GM18519 (cell line): ENCODE measurements at regions not wholly inside any gene's neighbourhood (a gene's known extent, or its start where the extent isn't known, plus 50 kb on each side); places are given as distances from the start of the nearest gene placed in this dataset.

Experiments
- ATAC-seq: cut with Tn5 transposase; IDR thresholded peaks from one replicate; pipeline ENCODE4 v1.9.1; 2021; ENCODE audit warnings: mild to moderate bottlenecking, moderate library complexity; ENCODE audit not compliant: unreplicated experiment, low FRiP score

DNA sequence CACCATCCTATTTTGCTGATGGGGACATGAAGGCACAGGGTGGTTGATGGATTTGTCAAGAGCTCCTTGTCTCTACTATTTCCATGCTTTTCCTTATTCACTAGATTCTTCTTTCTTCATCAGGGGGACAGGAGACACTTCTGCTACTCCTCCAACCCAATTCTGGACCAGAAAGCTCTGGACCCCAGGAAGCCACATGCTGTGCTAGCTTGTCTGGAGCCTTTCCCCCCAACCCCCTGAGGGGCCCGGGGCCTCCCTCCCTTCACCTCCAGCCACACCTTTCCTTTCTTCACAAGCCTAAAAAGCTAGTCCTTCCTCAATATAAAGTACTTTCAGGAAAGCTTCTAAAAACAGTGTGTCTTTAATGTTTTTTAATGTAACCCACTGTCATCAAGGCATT, 75.1 kb upstream of the CAPRIN2 start:
- ATAC-seq, result no peak

DNA sequence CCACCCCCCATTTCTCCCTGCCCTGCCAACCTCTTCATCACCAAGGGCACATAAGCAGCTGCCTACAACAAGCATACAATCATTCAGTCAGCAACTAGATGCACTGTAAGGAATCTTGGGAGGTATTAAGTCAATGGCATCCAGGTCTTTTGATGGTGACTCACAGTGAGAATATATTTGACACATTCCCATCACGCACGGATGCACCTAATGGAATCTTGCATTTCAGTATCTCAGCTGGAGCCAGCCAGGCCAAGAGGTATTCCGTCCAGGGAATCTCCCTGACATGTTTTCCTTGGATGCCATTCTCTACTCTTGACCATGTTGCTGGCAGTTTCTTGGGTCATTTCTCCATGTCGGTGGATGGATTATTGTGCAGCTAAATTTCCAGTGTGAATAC, 73.9 kb upstream of the CAPRIN2 start:
- ATAC-seq, result no peak

DNA sequence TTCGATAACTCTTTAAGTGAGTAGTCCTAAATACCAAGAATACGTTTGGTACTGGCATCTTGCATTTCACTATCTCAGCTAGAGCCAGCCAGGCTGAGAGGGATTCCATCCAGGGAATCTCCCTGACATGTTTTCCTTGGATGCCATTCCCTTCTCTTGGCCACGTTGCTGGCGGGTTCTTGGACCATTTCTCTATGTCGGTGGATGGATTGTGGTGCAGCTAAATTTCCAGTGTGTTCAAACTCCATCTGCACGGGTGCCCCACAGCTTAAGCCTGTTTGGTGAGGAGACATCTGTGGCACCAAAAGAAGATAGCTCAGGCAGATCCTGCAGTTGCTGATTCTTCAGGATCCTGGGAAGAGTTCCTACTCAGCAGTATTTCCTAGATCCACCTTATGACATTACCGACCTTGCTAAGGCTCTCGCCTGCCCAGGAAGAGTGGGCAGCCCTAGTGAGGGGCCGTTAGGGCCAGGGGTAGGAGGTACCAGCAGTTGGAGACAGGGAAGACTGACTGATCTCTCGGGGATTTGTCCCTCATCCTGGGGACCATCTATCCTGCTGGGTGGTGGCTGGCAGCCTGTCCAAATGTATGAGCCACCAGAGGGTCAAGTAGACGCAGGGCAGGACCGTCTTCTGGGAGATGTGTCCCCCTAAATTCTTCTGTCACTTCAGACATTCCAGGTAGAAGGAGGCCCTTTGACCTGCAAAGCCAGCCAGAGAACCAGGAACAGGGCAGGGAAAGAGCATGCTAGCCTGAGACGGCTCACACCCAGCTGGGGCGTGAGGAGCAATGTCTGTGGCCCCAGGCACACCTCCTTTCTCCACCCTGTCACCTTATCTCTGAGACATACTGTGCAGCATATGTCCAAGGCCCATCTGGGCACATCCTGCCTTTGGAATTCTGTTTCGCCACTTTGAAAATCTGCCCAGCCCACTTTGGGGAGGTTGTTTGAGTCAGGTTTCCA, 72.6 kb upstream of the CAPRIN2 start:
- no peak for ATAC-seq

GRCh38 chr12:30826276-30826675, 71.5 kb upstream of the CAPRIN2 start:
- ATAC-seq, result no peak

- ATAC-seq, result no peak
Observed at GRCh38 chr12:30825341-30825740, 70.6 kb upstream of the CAPRIN2 start.

- ATAC-seq, result no peak
Observed at GRCh38 chr12:30824311-30824710, 69.6 kb upstream of the CAPRIN2 start.

DNA sequence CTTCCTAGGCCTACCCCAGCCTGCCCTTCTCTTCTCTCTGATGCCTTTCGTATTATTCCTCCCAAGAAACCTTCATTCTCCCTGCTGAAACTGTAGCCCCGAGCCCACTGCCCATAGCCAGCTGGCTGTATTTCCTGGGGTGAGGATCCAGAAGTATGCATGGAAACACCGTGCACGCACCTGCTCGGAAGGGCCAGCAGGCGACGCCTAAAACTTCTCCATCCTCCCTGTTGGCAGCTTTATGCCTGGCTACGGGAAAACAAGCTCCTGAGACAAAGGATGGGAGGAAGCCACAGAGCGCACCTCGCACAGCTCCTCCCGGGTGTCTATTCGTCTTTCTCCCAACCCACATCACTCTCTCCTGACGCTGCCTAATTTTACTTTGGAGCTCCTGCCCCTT, 69.0 kb upstream of the CAPRIN2 start:
- no peak for ATAC-seq

- ATAC-seq, result no peak
Observed at GRCh38 chr12:30823156-30823699, 68.5 kb upstream of the CAPRIN2 start.

DNA sequence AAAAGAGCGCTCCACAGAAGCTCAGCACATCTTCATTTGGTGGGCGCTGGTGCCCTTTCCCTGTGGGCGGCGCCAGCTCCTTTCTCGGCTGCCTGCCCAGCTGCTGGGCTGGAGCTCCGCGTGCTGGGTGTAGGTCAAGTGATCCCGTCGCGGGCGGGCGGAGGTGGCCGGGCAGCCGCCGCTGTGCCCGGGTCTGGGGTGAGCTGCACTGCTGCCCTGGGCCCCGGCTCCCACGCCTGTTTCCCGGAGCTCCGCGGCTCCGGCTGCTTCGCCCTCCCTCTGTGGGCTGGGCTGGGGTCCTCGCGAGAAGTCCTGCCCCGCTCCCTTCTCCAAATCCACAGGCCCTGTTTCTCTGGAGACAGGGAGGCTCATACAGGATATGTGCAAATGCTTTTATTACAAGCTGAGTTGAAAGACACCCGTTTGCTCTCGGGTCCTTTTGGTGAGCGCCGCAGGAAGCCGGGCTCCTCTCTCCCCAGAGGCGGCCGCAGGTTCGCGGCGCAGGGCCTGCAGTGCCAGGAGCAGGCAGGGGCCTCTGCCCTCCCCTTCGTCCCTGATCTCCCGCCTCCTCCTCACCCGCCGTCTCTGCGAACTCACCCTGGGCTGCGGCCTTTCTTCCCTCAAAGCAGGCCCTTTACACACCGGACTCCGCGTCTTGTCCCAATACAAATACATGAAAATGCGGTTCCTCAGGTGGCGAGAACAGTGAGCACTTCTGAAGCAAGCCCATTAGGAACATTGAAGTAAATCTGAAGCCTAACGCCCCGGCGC, 67.8 kb upstream of the CAPRIN2 start:
- no peak for ATAC-seq

GRCh38 chr12:30820406-30820946, 65.7 kb upstream of the CAPRIN2 start:
- no peak for ATAC-seq

- no peak for ATAC-seq
Observed at GRCh38 chr12:30818562-30818961, 63.8 kb upstream of the CAPRIN2 start.

DNA sequence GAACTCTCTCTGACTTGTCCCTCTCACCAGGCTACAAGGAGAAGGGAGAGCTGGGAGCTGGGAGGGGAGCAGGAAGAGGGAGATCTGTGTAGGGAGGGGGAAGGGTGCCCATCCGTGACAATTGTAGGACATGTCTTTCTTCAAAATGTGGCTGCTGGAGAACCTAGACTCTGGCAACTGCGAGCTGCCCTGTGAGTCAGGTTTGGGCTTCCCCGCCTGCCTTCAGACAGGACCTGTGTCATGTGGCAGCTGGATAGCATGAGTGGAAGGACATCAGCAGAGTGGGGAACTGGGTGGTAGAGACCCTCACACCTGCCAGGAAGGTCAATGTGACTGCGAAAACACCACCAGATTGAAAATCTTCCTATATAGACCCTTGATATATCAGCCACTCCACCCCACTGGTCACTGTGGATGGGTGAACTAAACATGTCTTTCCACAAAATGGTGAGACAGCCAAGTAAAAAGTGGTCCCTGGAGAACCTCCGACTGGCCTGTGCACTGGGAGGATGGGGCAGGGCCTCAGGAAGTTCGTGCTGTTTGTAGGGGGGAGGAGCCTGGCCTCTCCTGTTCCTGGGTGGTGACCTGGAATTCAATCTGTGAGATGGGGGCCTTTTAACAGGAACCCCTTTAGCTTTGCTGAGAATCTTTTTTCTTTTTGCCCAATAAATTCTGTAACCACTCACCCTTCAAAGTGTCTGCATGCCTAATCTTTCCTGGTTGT, 62.2 kb upstream of the CAPRIN2 start:
- ATAC-seq, result no peak

- no peak for ATAC-seq
Observed at GRCh38 chr12:30814295-30814655, 59.5 kb upstream of the CAPRIN2 start.

DNA sequence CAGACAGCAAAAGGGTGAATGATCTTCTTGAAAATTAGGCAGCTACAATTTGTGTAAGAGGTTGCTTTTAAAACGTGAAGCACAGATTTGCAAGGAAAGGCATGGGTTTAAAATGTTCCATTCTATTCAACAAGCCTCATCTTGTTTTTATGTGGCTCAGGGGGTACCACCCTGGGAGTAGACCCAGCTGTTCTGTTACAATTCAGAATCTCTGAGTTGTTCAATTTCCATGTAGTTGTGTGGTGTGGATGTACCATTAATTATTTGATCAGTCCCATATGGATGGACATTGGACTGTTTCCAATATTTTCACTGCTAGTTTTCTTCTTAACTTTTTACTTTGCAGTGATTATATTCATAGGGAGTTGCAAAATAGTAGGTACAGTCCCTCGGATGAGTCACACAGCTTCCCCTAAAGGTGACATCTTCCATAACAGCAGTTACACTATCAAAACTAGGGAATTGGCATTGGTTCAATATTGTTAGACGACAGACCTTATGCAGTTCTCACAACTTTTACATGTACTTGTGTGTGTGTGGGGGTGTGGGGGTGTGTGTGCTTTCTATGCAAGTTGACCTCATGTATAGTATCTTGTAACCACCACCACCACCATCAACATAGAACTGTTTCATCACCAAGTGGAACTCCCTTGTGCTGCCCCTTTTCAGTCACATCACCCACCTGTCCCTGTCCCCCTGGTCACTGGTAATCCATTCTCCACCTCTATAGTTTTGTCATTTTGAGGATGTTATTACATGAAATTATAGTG, 59.0 kb upstream of the CAPRIN2 start:
- no peak for ATAC-seq

GRCh38 chr12:30811966-30812365, 57.2 kb upstream of the CAPRIN2 start:
- no peak for ATAC-seq

DNA sequence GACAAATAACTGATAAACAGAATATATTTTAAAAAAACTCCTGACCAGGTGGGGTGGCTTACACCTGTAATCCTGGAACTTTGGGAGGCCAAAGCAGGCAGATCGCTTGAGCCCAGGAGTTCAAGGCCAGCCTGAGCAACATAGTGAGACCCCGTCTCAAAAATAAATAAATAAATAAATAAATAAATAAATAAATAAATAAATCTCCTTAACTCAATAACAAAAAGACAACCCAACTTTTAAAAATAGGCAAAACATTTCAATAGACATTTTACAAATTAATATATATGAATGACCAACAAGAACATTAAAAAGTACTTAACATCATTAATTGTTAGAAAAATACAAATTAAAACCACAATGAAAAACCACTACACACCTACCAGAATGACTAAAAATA, 56.2 kb upstream of the CAPRIN2 start:
- no peak for ATAC-seq

GRCh38 chr12:30807695-30808034, 52.9 kb upstream of the CAPRIN2 start:
- no peak for ATAC-seq

- ATAC-seq, result no peak
Observed at GRCh38 chr12:30806989-30807694, 52.4 kb upstream of the CAPRIN2 start.

GRCh38 chr12:30805959-30806358, 51.2 kb upstream of the CAPRIN2 start:
- no peak for ATAC-seq
